Transverse colon (tissue), 4 donors: ENCODE measurements at regions not wholly inside any gene's neighbourhood (a gene's known extent, or its start where the extent isn't known, plus 50 kb on each side); places are given as distances from the start of the nearest gene placed in this dataset.

Experiments used
- DNase-seq: peaks from one replicate; pipeline ENCODE4 v3.0.0-alpha.2; 2019
- H3K27ac ChIP-seq, 4 donors: fragments of 200-600 bp; sonication (generic); 2 replicates each; pipeline ENCODE4 v1.5.1; 2016 to 2018; ENCODE audit warnings: inconsistent platforms in 4 of 4
- H3K27me3 ChIP-seq: fragments of 200-600 bp; sonication (generic); 2 replicates; pipeline ENCODE4 v1.5.1; 2017; ENCODE audit warnings: inconsistent platforms
- H3K36me3 ChIP-seq, 4 donors: fragments of 200-600 bp; sonication (generic); 2 replicates each; pipeline ENCODE4 v1.5.1; 2017 to 2019; ENCODE audit warnings: inconsistent platforms in 4 of 4
- H3K4me1 ChIP-seq, 4 donors: fragments of 200-600 bp; sonication (generic); 2 replicates each; pipeline ENCODE4 v1.5.1; 2017 to 2020; ENCODE audit warnings: inconsistent platforms in 4 of 4
- H3K4me3 ChIP-seq, 4 donors: fragments of 200-600 bp; sonication (generic); 1 replicate in 1 of 4; 2 replicates in 3 of 4; pipeline versions ENCODE4 v1.5.1 to v1.6.1; 2017 to 2019; ENCODE audit warnings: inconsistent platforms in 4 of 4
- H3K9me3 ChIP-seq, 2 donors: fragments of 200-600 bp; sonication (generic); 2 replicates each; pipeline ENCODE4 v1.5.1; 2017 to 2019; ENCODE audit warnings: inconsistent platforms in 2 of 2
- CTCF ChIP-seq, 5 experiments: fragments of 200-600 bp in 3 of 5; fragments of 450-650 bp in 2 of 5; sonication (generic) in 3 of 5; IDR thresholded peaks; 1 replicate in 2 of 5; 2 replicates in 3 of 5; pipeline ENCODE4 v1.5.1; 2016 to 2017; ENCODE audit warnings: antibody characterized with exemption in 5 of 5, inconsistent platforms in 3 of 5, mild to moderate bottlenecking in 2 of 5, moderate library complexity in 1 of 5
- EP300 ChIP-seq: sonication (generic); formaldehyde crosslinking; IDR thresholded peaks from one replicate; pipeline ENCODE4 v1.6.1; 2017; ENCODE audit warnings: antibody characterized with exemption, low read depth
- POLR2A ChIP-seq: fragments of 450-650 bp; IDR thresholded peaks from one replicate; pipeline ENCODE4 v1.6.1; 2016; ENCODE audit warnings: antibody characterized with exemption, mild to moderate bottlenecking, moderate library complexity
- POLR2AphosphoS5 ChIP-seq, 3 donors: sonication (generic); formaldehyde crosslinking; IDR thresholded peaks; one replicate each; pipeline ENCODE4 v1.6.1; 2016; ENCODE audit warnings: antibody characterized with exemption in 3 of 3
- WGBS, 2 donors: methylation state at CpG; one replicate each; pipeline ENCODE4 v1.1.5; 2018; ENCODE audit warnings: low coverage in 1 of 2; 5-methylcytosine and 5-hydroxymethylcytosine counted together
- in situ Hi-C, 4 donors: fragments of 200-750 bp; cut with MboI; loops; one replicate each; pipeline versions ENCODE4 v1.15.0 to v1.15.1; 2017; ENCODE audit warnings: low sequenced_read_pairs in 3 of 4, low pct_ligation_motif_present in 1 of 4, low pct_unique_long_range_greater_than_20kb in 1 of 4
- intact Hi-C: fragments of 100-400 bp; cut with DNase I; formaldehyde crosslinking; loops from one replicate; pipeline ENCODE4 v1.15.1; 2023; ENCODE audit warnings: low total_unique reads

DNA sequence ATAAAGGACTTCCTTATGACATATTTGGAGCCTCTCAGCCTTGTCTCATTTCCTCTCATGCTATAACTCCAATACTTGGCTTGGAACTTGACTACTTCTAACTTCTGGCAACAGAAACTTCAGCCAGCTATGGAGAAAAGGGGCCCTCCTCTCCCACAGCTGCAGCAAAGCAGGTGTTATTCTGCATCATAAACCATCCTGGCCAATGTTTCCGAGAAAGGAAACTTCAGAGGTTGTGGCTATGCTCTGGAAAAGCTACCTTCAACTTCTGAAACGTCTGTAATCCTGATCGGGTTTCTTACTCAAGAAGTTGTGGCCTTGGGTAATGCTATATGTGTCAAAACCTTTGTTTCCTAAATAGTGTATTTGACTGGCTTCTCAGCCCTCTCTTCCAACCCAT is 109.5 kb upstream of the CDX4 start:
- in situ Hi-C loops = no loop called here
- TF ChIP-seq EP300 = no peak
- no peak for TF ChIP-seq CTCF (IDR thresholded peaks at IDR 0.05)
- no peak for TF ChIP-seq POLR2A
- no peak for TF ChIP-seq POLR2AphosphoS5 (IDR thresholded peaks at IDR 0.05)
- Histone ChIP-seq H3K4me1 (no peaks in the 10 kb centered on the region), H3K27ac (no peak overlapping the region), H3K4me3 (no peak overlapping the region), H3K9me3 (no peaks in the 10 kb centered on the region), H3K27me3 (no peaks in the 10 kb centered on the region), H3K36me3 (no peaks in the 10 kb centered on the region)
- intact Hi-C loops = no loop called here
- DNase-seq = no peak
- WGBS, 2 donors = 52 to 65% methylated on average over 2 to 3 of the region's 3 CpGs

GRCh38 chrX:73289039-73289438 is 74.4 kb upstream of the NAP1L2 start:
- H3K36me3 ChIP-seq = no peaks in the 10 kb centered on the region
- intact Hi-C loops (no loop called here), in situ Hi-C loops (loop anchor here in 1 of 4 donors (25.0 kb wide), 1 partner anchor 123 kb away; no protein-coding TSS in a partner anchor)
- no peak for TF ChIP-seq EP300
- no peak for TF ChIP-seq CTCF (IDR thresholded peaks at IDR 0.05)
- no peaks in the 10 kb centered on the region for H3K9me3 ChIP-seq
- DNase-seq = no peak
- H3K27ac ChIP-seq = no peak overlapping the region
- 70% methylated on average over 7 of the region's 7 CpGs; no CpG with 5 or more reads in 1 of the 2 donors for WGBS, 2 donors
- no peak overlapping the region for H3K4me3 ChIP-seq
- H3K27me3 ChIP-seq = no peaks in the 10 kb centered on the region
- no peaks in the 10 kb centered on the region for H3K4me1 ChIP-seq

DNA sequence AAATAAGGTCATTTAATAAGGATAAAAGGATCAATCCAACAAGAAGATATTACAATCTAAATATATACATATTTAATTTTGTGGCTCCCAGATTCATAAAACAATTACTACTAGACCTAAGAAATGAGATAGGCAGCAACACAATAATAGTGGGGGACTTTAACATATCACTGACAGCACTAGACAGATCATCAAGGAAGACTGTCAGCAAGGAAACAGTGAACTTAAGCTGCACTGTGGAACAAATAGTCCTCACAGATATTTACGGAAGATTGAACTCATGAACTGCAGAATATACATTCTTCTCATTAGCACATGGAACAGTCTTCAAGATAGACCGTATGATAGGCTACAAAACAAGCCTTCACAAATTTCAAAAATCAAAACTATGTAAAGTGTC is 56.1 kb upstream of the NAP1L2 start:
- no peak for TF ChIP-seq CTCF (IDR thresholded peaks at IDR 0.05)
- no peak for TF ChIP-seq POLR2AphosphoS5 (IDR thresholded peaks at IDR 0.05)
- TF ChIP-seq EP300 = no peak
- no peak for TF ChIP-seq POLR2A
- WGBS, 2 donors = 82 to 90% methylated on average over 2 of the region's 2 CpGs
- H3K36me3 ChIP-seq = no peaks in the 10 kb centered on the region
- in situ Hi-C loops = loop anchor here in 1 of 4 donors (25.0 kb wide), 1 partner anchor 183 kb away; the partner anchor contains the start of gene PABPC1L2A
- no peak for DNase-seq
- no peaks in the 10 kb centered on the region for H3K4me1 ChIP-seq
- no peak overlapping the region for H3K27ac ChIP-seq
- H3K4me3 ChIP-seq = no peak overlapping the region
- intact Hi-C loops = no loop called here
- H3K9me3 ChIP-seq = no peaks in the 10 kb centered on the region
- no peaks in the 10 kb centered on the region for H3K27me3 ChIP-seq

- no peaks in the 10 kb centered on the region for H3K36me3 ChIP-seq
- H3K4me3 ChIP-seq = no peak overlapping the region
- H3K27ac ChIP-seq = no peak overlapping the region
- TF ChIP-seq CTCF (IDR thresholded peaks at IDR 0.05) (no peak), POLR2A (no peak), POLR2AphosphoS5 (IDR thresholded peaks at IDR 0.05) (no peak), EP300 (no peak)
- no peak for DNase-seq
- H3K9me3 ChIP-seq = no peaks in the 10 kb centered on the region
- 73% methylated on average over 1 of the region's 1 CpG; no CpG with 5 or more reads in 1 of the 2 donors for WGBS, 2 donors
- H3K4me1 ChIP-seq = no peaks in the 10 kb centered on the region
- in situ Hi-C loops (loop anchor here in 1 of 4 donors (25.0 kb wide), 1 partner anchor 181 kb away; the partner anchor contains the start of gene PABPC1L2A), intact Hi-C loops (no loop called here)
- H3K27me3 ChIP-seq = no peaks in the 10 kb centered on the region
These were observed 53.8 kb upstream of the NAP1L2 start for GRCh38 chrX:73268463-73268862.
